C1 segment of cervical spinal cord (tissue), 14 donors: ENCODE measurements at regions not wholly inside any gene's neighbourhood (a gene's known extent, or its start where the extent isn't known, plus 50 kb on each side); places are given as distances from the start of the nearest gene placed in this dataset.
"Not testable (repeated sequence)": the region's sequence is repeated elsewhere in the genome, so short reads cannot be mapped to it uniquely, and the experiment has no call there.

Source experiments
- DNase-seq, 14 donors: peaks; one replicate each; lab custom pipeline; 2025; lab: John Stamatoyannopoulos, UW

DNA sequence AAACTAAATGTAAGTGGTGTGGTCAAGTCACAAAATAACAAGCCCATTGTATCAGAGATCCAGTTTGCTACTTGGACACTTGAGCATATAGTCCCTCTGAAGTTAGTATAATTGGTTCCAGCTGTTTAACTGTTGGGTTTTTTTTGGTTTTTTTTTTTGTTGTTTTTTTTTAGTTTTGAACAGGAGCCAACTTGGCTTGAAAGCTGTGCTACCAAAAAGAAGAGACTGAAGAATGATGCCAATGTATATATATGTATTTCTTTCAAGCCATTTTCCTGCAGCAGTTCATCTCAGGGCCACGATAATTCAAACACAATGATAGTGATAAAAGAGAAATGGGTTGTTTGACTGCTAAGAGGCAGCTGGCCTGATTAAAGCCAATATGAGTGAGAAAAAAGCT lies 138.3 kb downstream of the PCDH18 start:
- DNase-seq = no peak

DNA sequence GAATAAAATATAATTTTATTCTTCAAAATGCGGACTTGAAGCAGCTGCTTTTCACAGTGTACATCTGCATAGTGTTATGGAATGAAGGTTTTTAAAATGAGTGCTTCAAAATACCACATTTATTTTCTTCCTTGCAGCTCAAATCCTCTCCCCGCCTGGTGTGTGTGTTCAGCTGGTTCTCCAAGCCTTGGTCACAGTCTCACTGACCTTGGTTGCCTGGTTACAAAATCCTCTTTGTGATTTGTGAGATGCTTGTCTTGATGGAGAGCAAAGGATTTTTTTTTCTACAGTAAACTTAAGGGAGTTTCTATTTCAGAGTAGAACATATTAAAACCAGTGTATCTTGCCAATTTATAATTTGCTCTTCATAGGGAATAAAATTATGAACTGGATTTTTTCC lies 139.2 kb downstream of the PCDH18 start:
- DNase-seq = no peak

DNA sequence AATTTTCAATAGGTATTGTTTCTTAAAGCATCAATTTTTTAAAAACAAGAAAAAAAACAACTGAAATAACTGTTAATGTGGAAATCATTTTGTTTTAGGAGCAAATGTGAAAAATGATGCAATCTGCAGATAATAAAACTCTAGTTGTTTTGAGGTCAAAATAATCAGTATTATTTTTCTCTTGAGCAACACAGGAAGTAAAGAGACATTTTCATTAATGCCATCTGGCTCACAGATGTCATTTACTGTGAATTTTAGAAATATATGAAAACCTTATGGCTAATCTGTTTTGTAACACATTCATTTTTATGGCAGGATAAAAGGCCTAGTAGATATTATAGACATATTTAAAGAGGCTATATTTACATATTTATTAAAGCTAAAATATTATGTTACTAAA lies 141.6 kb downstream of the PCDH18 start:
- DNase-seq = no peak

DNA sequence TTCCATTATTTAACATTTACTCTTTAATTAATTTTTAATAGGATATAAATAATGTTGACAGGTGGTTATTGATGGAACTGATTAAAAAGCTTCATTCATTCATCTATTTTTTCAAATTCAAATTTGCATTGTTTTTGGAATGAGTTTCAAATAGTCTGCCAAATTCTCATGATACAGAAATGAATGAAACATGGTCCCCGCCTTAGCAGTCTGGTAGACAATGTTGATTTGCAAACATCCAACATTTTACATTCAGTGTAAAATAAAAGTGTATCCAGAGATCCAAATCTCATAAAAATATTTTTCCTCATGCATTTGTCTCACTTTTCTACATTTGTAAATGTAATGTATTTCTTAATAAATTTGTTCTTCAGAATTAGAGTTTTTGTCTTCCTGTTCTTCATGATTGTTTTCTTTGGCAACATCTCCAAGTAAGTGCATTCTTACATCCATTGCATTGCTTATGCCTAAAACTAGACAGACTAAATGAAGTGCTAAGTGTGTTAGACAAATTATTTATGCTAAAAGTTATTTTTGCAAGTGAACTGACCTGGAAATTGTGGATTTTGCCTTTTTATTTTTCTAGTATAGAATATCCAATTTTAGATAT lies 142.3 kb downstream of the PCDH18 start:
- DNase-seq = no peak

DNA sequence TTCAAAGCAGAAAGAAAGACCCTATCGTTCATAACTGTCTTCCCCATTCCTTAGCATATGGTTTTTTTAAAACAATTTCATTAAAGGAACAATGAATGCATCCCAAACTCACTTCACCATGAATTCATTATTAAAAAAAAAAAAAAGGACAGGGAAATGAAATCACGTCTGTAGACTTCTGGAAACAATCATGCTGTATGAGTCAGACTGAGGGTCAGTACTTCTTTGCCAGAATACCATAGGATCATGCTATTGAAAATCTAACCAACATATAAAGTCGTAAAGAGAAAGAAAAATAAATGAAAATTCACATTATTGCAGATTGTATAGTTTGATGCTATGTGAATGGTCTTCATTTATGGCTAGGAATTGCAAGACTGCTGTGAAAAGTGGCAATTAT lies 144.4 kb downstream of the PCDH18 start:
- DNase-seq = no peak

DNA sequence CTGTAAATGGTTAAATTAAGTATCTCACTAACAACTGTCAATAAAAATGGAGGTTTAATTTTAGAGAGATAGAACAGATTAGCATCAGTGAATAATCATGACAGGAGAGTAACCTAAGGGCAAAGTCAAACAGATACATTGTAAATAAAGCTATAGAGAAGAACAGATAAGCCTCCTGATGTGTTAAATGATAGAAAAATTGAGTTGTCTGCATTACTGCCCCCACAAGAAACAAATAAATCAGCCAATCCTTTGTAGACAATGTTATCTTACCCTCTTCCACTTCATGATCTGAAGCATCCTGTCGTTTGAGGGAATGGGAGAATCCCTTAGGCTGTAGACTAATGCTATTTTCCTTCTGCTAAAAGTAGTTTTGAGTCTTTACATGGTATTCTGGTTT lies 147.8 kb downstream of the PCDH18 start:
- no peak for DNase-seq

DNA sequence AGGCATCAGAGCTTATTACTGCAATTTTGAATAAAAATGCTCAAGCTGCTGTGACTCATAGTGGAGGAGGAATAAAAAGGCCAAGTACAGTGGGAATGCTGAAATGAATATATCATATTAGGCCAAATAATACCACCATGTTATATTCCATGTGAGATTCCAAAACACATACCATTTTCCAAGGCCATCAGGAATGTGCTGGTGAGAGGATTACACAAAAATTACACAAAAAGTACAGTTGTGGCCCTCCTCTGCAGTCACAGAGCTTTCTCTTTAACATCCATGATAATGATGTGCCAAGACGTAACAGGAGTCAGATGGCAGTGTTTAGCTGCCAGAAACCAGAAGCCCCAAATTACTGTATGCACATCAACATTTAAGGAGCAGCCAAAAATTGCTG lies 153.5 kb downstream of the PCDH18 start:
- DNase-seq = no peak

DNA sequence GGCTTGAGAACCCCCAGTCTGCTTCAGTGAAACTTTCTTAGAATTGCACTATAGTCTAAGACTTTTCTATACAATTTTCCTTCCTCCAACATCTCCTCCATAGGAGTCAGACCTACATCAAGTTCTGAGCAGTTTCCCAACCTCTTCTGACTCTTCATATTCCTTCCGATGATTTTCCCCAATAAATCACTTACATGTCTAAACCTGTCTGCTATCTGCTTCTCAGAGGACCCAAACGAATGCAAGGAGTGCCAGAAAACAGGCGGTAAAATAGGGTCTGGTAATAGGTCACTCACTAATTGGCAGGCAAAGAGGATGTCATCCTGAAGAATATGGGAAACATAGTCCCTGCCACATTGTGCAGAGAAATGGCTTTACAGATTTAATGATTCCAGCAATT lies 153.9 kb downstream of the PCDH18 start:
- DNase-seq = no peak

DNA sequence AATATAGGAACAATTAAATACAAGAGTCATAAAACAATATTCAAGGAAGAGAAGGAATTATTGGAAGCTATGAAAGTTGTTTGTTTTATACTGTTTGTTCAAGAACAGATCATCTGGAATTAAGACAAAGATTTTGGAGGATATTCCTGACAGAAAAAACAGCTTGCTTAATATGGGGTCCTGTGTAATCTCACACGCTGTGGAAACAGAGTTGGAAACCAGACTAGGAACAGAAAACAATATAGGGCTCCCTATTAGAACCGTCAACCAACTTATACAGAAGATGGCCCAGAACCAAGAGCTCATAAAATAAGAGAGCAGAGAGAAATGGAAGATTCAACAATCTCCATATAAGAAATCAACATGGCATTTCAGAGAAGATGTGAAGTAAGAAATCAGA lies 156.0 kb downstream of the PCDH18 start:
- no peak for DNase-seq

DNA sequence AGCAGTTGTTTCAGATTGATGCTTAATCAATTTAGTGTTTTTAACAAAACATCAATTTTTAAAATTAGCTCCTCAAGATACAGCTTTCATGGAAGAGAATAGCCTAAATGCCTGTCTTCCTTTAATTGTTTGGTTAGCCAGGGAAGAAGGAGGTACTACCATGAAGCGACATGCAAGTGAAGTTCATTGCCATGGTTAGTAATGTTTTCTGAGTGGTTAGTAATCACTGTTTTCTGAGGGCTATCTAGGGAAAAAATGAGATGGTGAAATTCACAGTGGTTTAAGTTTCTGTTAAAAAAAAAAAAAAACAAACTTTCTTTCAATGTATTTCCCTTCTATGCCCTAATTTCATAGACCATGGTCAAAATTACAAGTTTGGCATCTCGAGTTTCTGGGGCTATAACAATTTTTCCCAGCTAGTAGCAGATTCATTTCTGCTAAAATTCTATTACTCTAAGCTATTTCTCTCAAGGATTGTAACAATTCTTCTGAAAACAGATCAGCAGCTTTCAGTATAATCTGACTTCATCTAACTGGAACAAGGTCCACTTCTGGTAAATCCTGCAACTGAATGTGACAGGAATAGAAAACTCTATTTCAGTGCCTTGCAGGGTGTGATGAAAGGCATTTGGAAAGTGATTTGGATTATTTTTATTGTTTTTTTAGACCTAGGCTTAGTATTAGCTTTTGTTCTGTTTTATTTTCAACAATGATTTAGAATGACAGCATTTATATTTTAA lies 157.0 kb downstream of the PCDH18 start:
- no peak for DNase-seq

DNA sequence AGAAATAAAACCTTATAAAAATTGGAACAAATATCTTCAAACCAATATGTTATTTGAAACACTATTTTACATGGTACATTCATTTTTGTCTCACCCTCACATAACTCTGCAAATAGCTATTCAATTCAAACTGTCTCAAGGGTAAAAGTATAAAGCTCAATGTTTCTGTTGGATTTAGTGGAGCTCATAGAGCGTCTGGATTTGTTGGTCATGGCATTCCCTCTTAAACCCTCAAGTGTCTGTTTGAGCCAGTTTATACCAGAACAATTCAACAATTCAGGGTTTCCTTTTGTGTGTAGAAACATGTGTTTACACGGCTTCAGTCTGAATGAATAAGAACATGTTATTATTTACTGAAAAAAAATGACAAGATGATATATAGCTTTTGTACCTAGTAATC lies 161.6 kb downstream of the PCDH18 start:
- DNase-seq = no peak

DNA sequence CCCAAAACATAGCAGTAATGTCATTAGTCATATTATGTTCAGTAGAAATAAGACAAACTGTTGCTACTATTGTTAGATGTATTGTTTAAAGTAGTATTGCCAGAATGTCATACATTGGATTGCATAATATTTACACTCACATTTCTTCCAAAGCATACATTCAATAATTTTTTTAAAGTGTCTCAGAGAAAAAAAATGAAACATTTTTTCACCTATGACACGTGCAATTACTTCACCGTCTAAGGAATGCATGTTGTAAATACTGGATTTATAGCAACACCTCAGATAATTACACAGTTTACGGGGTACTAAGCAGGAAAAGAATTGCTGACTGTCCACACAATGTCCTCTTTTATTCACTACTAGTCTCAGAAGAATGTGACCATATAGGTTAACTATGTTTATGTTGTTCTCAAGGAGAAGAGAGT lies 162.1 kb downstream of the PCDH18 start:
- DNase-seq = no peak

DNA sequence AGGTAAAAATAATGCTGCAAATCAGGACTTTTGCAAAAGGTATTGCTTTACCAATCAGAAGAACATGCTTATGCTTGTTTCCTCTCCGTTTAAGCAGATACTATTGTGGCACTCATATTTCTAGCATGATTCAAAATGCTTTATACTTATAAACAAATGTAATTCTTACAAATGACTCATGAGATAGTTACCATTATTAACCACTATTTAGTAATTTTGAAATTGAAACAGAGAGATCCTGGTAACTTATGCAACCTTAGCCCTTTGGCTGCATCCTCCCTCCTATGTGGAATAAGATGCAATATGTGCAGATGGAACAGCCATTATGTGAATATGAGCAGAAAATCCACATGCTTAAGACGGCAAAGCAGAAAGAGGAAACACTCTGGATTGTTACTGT lies 164.7 kb downstream of the PCDH18 start:
- no peak for DNase-seq

DNA sequence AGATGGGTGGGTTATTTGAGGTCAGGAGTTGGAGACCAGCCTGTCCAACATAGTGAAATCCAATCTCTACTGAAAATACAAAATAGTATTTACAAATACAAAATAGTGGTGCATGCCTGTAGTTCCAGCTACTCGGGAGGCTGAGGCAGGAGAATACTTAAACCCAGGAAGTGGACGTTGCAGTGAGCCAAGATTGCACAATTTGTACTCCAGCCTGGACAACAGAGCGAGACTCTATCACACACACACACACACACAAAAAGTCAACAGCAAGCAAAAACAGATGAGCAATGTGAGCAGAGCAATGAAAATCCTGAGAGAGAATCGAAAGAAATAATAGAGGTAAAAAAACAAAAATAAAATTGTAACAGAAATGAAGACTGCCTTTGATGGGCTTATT lies 168.8 kb downstream of the PCDH18 start:
- DNase-seq = no peak

DNA sequence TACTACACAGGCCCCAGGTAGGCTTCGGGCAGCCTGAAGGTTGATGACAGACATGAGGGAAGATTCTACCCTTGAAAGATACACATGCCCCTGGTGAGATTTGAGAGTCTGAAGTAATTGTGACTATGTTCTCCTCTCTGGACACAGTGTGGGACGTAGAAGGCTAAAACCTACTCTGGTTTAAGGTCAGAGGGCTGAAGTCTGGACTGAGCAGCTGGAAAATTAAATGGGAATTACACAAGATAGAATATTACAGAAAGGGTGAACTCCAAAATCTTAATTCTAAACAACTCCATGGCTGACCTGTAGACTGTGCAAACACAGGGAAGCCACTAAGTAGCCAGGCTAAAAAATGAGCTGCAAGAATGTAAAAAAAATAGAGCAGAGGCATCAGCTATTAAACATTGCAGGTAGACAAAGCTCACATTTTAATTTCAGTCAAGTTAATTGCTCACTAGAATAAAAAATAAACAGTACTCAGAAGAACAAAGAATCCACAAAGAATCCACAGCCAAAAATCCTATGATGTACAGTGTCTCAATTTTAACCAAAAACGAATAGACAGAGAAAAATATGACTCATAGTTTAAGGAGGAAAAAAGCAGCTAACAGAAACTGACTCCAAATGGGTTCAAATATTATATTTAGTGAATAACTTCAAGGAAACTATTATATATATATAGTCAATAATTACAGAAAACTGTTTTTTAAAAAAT lies 170.4 kb downstream of the PCDH18 start:
- DNase-seq = no peak

DNA sequence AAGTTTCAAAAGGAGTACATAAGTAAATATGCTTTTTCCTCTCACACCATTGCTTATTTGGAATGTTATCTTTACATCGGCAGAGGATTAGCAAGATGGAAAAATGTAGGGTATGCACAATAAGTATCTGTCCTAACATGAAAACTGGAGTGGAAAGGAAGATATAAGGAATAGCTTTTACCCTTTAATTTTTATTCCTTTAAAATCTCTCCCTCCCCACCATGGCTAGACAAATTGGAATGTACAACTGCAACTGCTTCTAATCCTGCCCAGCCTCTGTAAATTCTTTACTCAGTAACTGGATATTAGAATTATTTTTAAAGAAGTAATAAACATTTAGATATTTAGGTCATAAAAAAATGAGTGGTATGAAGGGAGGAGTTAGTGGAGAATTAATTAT lies 171.5 kb downstream of the PCDH18 start:
- no peak for DNase-seq

DNA sequence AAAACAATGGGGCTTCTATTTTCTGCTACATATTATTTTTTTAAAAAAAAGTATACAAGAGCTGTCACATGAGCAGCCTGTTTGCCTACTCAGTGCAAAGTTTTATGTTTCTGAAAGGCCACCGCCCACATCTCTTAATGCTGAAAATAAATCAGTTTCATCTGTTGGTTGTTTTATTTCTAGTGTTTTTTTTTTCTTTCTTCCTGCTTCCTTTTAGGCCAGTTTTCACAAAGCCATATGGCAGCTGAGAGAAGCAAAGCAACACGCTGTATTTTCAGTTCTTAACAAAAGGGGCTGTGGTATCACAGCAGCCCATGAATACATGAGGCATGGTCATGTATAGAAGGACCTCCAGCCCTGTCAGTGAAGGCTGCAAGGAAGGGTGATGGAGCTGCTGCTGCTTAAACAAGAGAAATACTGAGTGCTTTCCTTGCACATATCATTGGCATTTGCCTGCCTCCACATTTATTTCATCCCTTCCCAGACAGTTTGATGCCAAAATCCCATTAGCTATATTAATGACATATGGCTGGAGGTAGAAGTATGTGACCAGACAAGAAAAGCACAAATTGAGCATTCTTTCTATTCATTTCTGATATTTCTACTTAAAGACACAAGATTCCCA lies 172.5 kb downstream of the PCDH18 start:
- DNase-seq = no peak

DNA sequence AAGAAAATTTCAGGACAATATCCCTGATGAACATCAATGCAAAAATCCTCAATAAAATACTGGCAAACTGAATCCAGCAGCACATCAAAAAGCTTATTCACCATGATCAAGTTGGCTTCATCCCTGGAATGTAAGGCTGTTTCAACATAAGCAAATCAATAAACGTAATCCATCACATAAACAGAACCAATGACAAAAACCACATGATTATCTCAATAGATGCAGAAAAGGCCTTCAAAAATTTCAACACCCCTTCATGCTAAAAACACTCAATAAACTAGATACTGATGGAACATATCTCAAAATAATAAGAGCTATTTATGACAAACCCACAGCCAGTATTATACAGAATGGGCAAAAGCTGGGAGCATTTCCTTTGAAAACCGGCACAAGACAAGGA lies 177.7 kb downstream of the PCDH18 start:
- not testable (repeated sequence) for DNase-seq

DNA sequence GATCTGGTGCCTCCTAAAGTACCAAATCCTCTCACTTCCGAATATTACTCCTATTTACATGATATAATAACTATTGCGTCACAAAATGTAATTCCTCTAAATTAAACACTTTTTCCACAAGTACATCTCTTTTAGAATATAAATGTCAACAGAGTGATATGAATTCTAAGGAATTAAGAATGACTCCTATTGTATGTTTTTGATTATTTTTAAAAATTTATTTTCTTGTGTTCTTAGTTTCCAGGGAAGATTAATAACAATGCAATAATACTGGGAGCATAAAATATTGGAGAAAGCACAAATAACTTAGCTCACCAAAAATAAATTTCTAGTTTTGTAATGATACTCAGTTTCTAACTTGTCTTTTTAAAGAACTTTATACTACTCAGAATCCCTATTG lies 184.9 kb downstream of the PCDH18 start:
- no peak for DNase-seq

DNA sequence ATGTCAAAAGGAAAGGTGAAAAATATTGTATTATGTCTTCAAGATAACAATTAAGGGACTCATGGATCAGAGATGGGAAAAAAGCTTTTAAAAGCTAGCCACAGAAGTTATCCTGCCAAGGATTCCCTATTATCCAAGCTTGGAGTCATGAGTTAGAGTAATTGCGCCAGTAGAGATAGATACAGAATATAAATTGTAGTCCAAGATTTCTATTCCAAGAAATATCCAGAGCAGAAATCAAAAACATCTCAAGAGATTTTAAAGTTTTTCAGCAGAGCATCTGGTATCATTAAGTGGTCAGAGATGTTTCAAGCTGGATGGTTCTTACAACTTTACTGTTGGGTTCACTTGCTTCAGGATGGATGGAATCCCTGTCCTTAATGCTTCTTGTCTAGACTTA lies 186.7 kb downstream of the PCDH18 start:
- no peak for DNase-seq

DNA sequence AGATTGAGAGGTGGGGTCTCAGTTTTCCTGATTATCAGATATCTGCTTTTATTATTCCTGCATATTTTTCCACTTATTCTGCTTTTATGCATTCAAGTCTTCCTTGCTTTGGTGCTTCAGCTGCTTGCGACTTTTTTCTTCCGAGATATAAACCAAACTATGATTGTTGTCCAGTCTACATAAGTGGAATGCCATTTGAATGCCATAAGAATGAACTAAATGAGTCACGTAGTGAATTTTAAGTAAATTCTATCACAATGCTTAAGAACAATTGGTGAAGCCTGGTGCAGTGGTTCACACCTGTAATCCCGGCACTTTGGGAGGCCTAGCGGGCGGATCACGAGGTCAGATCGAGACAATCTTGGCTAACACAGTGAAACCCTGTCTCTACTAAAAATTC lies 189.1 kb downstream of the PCDH18 start:
- no peak for DNase-seq

DNA sequence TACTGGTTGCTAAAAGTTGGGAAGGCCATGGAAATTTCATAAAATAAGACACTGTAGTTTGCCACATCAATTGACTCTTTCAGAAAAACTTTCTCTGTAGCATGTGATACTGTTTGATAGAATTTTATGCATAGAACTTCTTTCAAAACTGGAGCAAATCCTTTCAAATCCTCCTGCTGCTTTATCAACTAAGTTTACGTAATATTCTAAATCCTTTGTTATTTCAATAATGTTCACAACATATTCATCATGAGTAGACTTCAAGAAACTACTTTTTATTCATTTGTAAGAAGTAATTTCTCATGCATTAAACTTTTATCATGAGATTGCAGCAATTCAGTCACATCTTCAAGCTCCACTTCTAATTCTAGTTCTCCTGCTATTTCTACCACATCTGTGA lies 199.3 kb downstream of the PCDH18 start:
- no peak for DNase-seq

DNA sequence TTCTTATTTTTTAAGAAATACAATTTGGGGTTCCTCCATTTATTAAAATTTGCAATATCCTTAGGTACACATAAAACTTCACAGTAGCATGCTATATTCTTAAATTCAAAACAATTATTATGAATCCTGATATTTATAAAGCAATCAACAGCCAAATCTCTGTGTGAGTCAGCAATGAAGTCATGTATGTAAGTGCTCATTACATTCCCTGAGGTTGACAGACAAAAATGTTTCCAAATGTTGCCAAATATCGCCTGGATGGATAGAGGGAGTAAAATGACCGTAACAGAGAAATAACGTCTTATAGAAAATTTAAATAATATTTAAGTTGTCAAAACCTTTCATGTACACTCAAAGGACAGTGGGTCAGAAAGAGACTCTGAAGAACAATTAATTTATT lies 220.0 kb downstream of the PCDH18 start:
- DNase-seq = no peak
